ENCODE measurements at regions not wholly inside any gene's neighbourhood (a gene's known extent, or its start where the extent isn't known, plus 50 kb on each side); places are given as distances from the start of the nearest gene placed in this dataset.

- DNase-seq, result no peak
Observed at GRCh38 chr13:56932104-56932503, 208.6 kb upstream of the PRR20A start.

GRCh38 chr13:56953965-56954364, 186.8 kb upstream of the PRR20A start:
- DNase-seq, result no peak

- DNase-seq, result no peak
Observed at GRCh38 chr13:56975647-56976046, 165.1 kb upstream of the PRR20A start.

GRCh38 chr13:56980856-56981255, 159.9 kb upstream of the PRR20A start:
- DNase-seq, result no peak

GRCh38 chr13:56986121-56986520, 154.6 kb upstream of the PRR20A start:
- no peak for DNase-seq

- no peak for DNase-seq
Observed at GRCh38 chr13:56988543-56988942, 152.2 kb upstream of the PRR20A start.

- no peak for DNase-seq
Observed at GRCh38 chr13:57003682-57004081, 137.0 kb upstream of the PRR20A start.

- no peak for DNase-seq
Observed at GRCh38 chr13:57017357-57017756, 123.4 kb upstream of the PRR20A start.

- DNase-seq, result no peak
Observed at GRCh38 chr13:57018915-57019314, 121.8 kb upstream of the PRR20A start.

GRCh38 chr13:57030671-57031070, 110.0 kb upstream of the PRR20A start:
- no peak for DNase-seq

GRCh38 chr13:57036290-57036689, 104.4 kb upstream of the PRR20A start:
- DNase-seq, result no peak

- no peak for DNase-seq
Observed at GRCh38 chr13:57044910-57045309, 95.8 kb upstream of the PRR20A start.

GRCh38 chr13:57045826-57046546, 94.7 kb upstream of the PRR20A start:
- no peak for DNase-seq

GRCh38 chr13:57056601-57057180, 84.0 kb upstream of the PRR20A start:
- no peak for DNase-seq

- DNase-seq, result no peak
Observed at GRCh38 chr13:57063007-57063406, 77.7 kb upstream of the PRR20A start.

GRCh38 chr13:57073983-57074382, 66.7 kb upstream of the PRR20A start:
- DNase-seq, result no peak

- DNase-seq, result no peak
Observed at GRCh38 chr13:57075588-57075987, 65.1 kb upstream of the PRR20A start.

- no peak for DNase-seq
Observed at GRCh38 chr13:57087006-57087405, 53.7 kb upstream of the PRR20A start.
